ENCODE measurements at regions not wholly inside any gene's neighbourhood (a gene's known extent, or its start where the extent isn't known, plus 50 kb on each side); places are given as distances from the start of the nearest gene placed in this dataset.

DNA sequence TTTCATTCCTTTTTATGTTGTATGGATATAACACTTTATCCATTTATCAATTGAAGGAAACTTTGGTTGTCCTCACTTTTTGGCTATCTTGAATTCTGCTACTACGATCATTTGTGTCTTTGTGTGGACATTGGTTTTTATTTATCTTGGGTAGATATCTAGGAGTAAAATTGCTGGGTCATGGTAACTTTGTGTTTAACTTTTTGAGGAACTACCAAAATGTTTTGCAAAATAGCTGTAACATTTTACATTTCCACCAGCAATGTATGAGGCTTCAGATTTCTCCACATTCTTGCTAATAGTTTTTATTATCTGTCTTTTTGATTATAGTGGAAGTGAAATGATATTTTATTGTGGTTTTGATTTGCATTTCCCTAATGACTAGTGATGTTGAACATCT is 55.6 kb downstream of the TLNRD1 start (continued):
- TF ChIP-seq ARID1B (IDR thresholded peaks at IDR 0.05) (peak; percentile 45), C11orf30 (IDR thresholded peaks at IDR 0.05; ENCODE audit: low read depth) (peak; percentile 87)

DNA sequence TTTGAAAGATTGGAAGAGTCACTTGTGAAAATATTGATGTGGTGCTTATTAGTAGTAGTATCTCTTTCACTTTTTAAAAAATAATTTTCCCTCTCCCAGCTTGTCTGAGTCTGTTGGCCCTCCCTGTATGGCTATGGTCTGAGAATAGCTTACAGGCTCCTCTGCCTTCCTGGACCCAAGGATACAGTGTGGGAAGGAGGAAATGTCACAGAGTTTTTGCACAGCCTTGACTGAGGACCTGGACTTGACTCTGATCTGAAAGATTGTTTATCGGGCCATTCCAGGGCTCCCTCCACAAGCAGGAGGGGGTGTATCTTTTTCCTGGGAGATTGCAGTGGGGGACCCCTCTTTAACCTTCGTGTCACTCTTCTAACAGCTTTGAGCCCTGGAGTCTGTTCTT is 59.7 kb downstream of the TLNRD1 start:
- Histone ChIP-seq H3K9me1 (ENCODE audit: control insufficient read depth, insufficient read depth, low read length) (no peaks in the 10 kb centered on the region), H3K9ac (ENCODE audit: insufficient read depth in 1 of 2, low read depth in 2 of 2, low read length in 2 of 2) (peak overlapping the region in 1 of 2 experiments; percentile 54; a peak in 1 of 4 replicates), H3K4me2 (ENCODE audit: insufficient read depth, low read length) (no peak overlapping the region), H4K20me1 (replicated peaks; ENCODE audit: control insufficient read depth, insufficient read depth, low read length) (no peaks in the 10 kb centered on the region), H3K4me1 (replicated peaks in 1 of 2; ENCODE audit: control insufficient read depth in 2 of 2, insufficient read depth in 2 of 2, low read length in 2 of 2) (peaks cover 5 to 14% of the 10 kb centered on the region in 2 experiments; a peak in 4 of 5 replicates), H2AFZ (ENCODE audit: low read depth, low read length) (peak overlapping the region; percentile 46), H3K9me3 (replicated peaks; ENCODE audit: control insufficient read depth, insufficient read depth, low read depth, low read length) (no peaks in the 10 kb centered on the region), H3K27ac (ENCODE audit: extremely low read depth, low read depth, low read length) (no peak overlapping the region), H3K4me3 (no peak overlapping the region), H3K36me3 (ENCODE audit: control insufficient read depth, insufficient read depth, low read length) (no peaks in the 10 kb centered on the region), H3K27me3 (ENCODE audit: control insufficient read depth in 2 of 2, insufficient read depth in 2 of 2, low read length in 2 of 2) (no peaks in the 10 kb centered on the region), H3K79me2 (ENCODE audit: control insufficient read depth, insufficient read depth, low read length) (no peaks in the 10 kb centered on the region)
- FAIRE-seq (peak; percentile 6), ATAC-seq (peak; percentile 66), DNase-seq (ENCODE audit: extremely low read depth in 1 of 4, low spot score in 3 of 4) (peak in 1 of 4 experiments; percentile 30)
- ChIA-PET CTCF (ENCODE audit: low intra/inter-chr PET ratio) (no interaction called here), POLR2A (no interaction called here)
- 0% methylated on average over 2 of the region's 2 CpGs for WGBS (ENCODE audit: insufficient coverage, low coverage, missing lambda C conversion rate)
- TF ChIP-seq CBFA2T3 (IDR thresholded peaks at IDR 0.05), result peak; percentile 43; the same call in 1 of the 2 replicates
- TF ChIP-seq SMARCA4 (IDR thresholded peaks at IDR 0.05), result 0 out of 2 replicates have a peak, but pooled peaks have one; percentile 17
- 0 out of 2 replicates have a peak, but pooled peaks have one; percentile 22 for TF ChIP-seq EGR1 (conservative IDR thresholded peaks at IDR 0.05)
- TF ChIP-seq, protein P1, sequence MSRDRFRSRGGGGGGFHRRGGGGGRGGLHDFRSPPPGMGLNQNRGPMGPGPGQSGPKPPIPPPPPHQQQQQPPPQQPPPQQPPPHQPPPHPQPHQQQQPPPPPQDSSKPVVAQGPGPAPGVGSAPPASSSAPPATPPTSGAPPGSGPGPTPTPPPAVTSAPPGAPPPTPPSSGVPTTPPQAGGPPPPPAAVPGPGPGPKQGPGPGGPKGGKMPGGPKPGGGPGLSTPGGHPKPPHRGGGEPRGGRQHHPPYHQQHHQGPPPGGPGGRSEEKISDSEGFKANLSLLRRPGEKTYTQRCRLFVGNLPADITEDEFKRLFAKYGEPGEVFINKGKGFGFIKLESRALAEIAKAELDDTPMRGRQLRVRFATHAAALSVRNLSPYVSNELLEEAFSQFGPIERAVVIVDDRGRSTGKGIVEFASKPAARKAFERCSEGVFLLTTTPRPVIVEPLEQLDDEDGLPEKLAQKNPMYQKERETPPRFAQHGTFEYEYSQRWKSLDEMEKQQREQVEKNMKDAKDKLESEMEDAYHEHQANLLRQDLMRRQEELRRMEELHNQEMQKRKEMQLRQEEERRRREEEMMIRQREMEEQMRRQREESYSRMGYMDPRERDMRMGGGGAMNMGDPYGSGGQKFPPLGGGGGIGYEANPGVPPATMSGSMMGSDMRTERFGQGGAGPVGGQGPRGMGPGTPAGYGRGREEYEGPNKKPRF (IDR thresholded peaks at IDR 0.05; ENCODE audit: low read depth, low read length), result no peak
- TF ChIP-seq JUND (IDR thresholded peaks at IDR 0.05; ENCODE audit: borderline replicate concordance, low read depth, low read length), result no peak
- TF ChIP-seq JUND (tag; IDR thresholded peaks at IDR 0.05; ENCODE audit: borderline replicate concordance, low read depth, low read length), result no peak
- intact Hi-C loops (cut with micrococcal nuclease), result no loop called here
- in situ Hi-C loops (cut with MboI), result no loop called here
- no TSS peak for BruUV-seq (replicated peaks)
